ENCODE measurements at regions not wholly inside any gene's neighbourhood (a gene's known extent, or its start where the extent isn't known, plus 50 kb on each side); places are given as distances from the start of the nearest gene placed in this dataset. TPM values are rescaled to one million over a fixed set of nuclear protein-coding genes. Genes with fewer than 3 reads are reported as not detected.
A peak's percentile ranks its signal among the peaks of the same experiment; 100 is the strongest.

DNA sequence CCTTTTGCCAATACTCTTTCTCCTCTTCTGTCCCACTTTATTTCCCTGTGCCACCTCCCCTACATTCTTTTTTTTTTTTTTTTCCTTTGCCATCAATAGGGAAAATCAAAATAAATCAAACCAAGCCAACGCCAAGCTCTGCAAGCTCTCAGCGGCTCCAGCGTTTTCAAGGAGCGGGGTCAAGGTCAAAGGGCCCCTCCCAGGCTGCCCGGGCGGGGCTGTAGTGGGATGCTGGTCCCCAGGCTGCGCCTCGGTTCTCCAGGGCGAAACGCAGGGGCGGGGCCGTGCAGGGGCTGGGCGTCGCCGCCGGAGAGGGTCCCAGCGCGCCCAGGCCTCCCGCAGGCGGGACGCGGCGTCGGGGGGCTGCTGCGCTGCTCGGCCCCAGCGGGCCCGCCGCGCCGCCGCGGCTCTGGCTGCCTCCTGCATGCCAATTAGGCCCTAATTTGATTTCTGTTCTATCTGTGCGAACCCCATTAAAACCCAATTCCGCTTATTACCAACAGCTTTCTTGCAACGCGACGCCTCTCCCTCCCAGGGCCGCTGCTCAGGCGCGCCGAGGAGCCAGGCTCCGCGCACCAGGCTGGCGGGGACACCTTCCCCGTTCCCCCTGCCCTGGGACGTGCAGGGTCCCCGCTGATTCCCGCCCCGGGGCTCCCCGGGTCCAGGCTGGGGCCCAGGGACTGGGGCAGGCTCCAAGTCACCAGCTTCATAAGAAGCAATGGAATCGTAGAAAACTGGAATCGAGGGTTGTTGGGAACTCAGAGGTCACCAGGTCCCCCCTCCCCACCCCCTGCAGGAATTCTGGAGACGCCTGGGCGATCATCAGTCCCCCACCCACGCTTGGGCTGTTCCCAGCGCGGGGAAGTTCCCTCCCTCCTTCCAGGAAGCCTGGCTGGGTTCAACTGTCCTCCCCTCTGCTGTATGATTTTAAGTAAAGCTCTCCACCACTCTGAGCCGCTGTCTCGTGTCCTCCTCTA is 50.7 kb upstream of the MAP1LC3B2 start:
- Histone ChIP-seq H3K27me3 (ENCODE audit: control insufficient read depth in 2 of 2, insufficient read depth in 2 of 2, low read length in 2 of 2) (peaks cover 0 to 4% of the 10 kb centered on the region in 2 experiments), H3K9ac (replicated peaks; ENCODE audit: extremely low read depth, insufficient read depth, low read length) (no peak overlapping the region), H3K4me2 (ENCODE audit: insufficient read depth, low read length) (peak overlapping the region; percentile 65), H3K9me1 (replicated peaks; ENCODE audit: control insufficient read depth, extremely low read depth, insufficient read depth, low read length) (no peaks in the 10 kb centered on the region), H2AFZ (ENCODE audit: low read depth, low read length) (peak overlapping the region; percentile 80), H3K36me3 (ENCODE audit: control insufficient read depth in 2 of 2, extremely low read depth in 1 of 2, insufficient read depth in 2 of 2, low read length in 2 of 2) (no peaks in the 10 kb centered on the region), H3K4me1 (ENCODE audit: control insufficient read depth, extremely low read depth, insufficient read depth, low read length) (no peaks in the 10 kb centered on the region), H4K20me1 (replicated peaks; ENCODE audit: control insufficient read depth, extremely low read depth, insufficient read depth, low read length) (no peaks in the 10 kb centered on the region), H3K4me3 (replicated peaks in 1 of 3; ENCODE audit: insufficient read depth in 1 of 3, low read depth in 1 of 3, low read length in 3 of 3) (peak overlapping the region in 2 of 3 experiments; percentile 5 to 36), H3K27ac (ENCODE audit: insufficient read depth, low read depth, low read length) (no peak overlapping the region), H3K9me3 (replicated peaks; ENCODE audit: control insufficient read depth, insufficient read depth, low read length) (no peaks in the 10 kb centered on the region), H3K79me2 (ENCODE audit: control insufficient read depth, insufficient read depth, low read length) (no peaks in the 10 kb centered on the region)
- BruUV-seq (replicated peaks): no TSS peak
- dilution Hi-C loops (cut with MboI; ENCODE audit: extremely low pct_ligation_motif_present, low sequenced_read_pairs) (no loop called here), intact Hi-C loops (cut with micrococcal nuclease) (loop anchor here (2.0 to 5.0 kb wide), 3 partner anchors 16 to 231 kb away; partner anchors contain the start of gene MED13L)
- no peak for TF ChIP-seq JUN (IDR thresholded peaks at IDR 0.05; ENCODE audit: borderline replicate concordance, insufficient read depth, insufficient read length, low read depth)
- TF ChIP-seq FOS (IDR thresholded peaks at IDR 0.05; ENCODE audit: borderline replicate concordance, insufficient read depth, low read length): no peak
- TF ChIP-seq EZH2 (IDR thresholded peaks at IDR 0.05; ENCODE audit: borderline replicate concordance, low read depth, low read length, severe bottlenecking): no peak
- TF ChIP-seq, protein P1, sequence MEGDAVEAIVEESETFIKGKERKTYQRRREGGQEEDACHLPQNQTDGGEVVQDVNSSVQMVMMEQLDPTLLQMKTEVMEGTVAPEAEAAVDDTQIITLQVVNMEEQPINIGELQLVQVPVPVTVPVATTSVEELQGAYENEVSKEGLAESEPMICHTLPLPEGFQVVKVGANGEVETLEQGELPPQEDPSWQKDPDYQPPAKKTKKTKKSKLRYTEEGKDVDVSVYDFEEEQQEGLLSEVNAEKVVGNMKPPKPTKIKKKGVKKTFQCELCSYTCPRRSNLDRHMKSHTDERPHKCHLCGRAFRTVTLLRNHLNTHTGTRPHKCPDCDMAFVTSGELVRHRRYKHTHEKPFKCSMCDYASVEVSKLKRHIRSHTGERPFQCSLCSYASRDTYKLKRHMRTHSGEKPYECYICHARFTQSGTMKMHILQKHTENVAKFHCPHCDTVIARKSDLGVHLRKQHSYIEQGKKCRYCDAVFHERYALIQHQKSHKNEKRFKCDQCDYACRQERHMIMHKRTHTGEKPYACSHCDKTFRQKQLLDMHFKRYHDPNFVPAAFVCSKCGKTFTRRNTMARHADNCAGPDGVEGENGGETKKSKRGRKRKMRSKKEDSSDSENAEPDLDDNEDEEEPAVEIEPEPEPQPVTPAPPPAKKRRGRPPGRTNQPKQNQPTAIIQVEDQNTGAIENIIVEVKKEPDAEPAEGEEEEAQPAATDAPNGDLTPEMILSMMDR (IDR thresholded peaks at IDR 0.05; ENCODE audit: extremely low read depth in 1 of 2, insufficient read depth in 1 of 2, low read depth in 1 of 2, low read length in 2 of 2): no peak
- no peak for TF ChIP-seq POLR2AphosphoS5 (IDR thresholded peaks at IDR 0.05; ENCODE audit: insufficient read depth, low read depth, low read length)
- TF ChIP-seq, protein P2, sequence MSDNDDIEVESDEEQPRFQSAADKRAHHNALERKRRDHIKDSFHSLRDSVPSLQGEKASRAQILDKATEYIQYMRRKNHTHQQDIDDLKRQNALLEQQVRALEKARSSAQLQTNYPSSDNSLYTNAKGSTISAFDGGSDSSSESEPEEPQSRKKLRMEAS (IDR thresholded peaks at IDR 0.05; ENCODE audit: insufficient read depth, insufficient read length): no peak
- TF ChIP-seq MYC (IDR thresholded peaks at IDR 0.05; ENCODE audit: low read depth, low read length): no peak
- TF ChIP-seq GATA2 (IDR thresholded peaks at IDR 0.05; ENCODE audit: insufficient read depth, insufficient read length, low read depth, low read length): no peak
- no peak for TF ChIP-seq POLR2A (IDR thresholded peaks at IDR 0.05; ENCODE audit: low read depth, low read length)
- FAIRE-seq: no peak
- POLR2A ChIA-PET: no interaction called here
- DNase-seq (ENCODE audit: low read depth, low spot score): no peak
- CTCF ChIA-PET: interaction anchor here (0.5 to 1.2 kb wide), 4 partner anchors 25 to 670 kb away, joined by 3 read pairs; no protein-coding TSS in a partner anchor

Small RNAs in the stretch of these regions (microRNA-seq; reads per million reads assigned to microRNA genes)
- gene MIR4472-2 (ENCODE audit: borderline number of aligned reads, borderline replicate concordance): not detected

Small RNAs in the stretch of these regions (small RNA-seq; reads per million reads assigned to genes)
- not detected for gene MIR4472-2 (ENCODE audit: insufficient read depth, insufficient read length, low read depth, low replicate concordance)
